Endothelial cell of umbilical vein (primary cell): ENCODE measurements at regions not wholly inside any gene's neighbourhood (a gene's known extent, or its start where the extent isn't known, plus 50 kb on each side); places are given as distances from the start of the nearest gene placed in this dataset.

Experiments
- BruUV-seq: library from RNA; stranded (reverse); fragments of 400-500 nt; replicated peaks from 2 replicates; lab custom pipeline; 2021; lab: Mats Ljungman, UMichigan
- CTCF ChIA-PET: fragments of 300-600, 350-600 bp; sonication (Branson Sonifier 250); formaldehyde crosslinking; loops from one replicate; lab custom pipeline; 2021; ENCODE audit warnings: antibody characterized with exemption, inconsistent platforms; lab: Charles Lee
- POLR2A ChIA-PET: fragments of 300-600, 350-600 bp; sonication (Branson Sonifier 250); formaldehyde crosslinking; loops from one replicate; lab custom pipeline; 2021; ENCODE audit warnings: antibody characterized with exemption, inconsistent platforms; lab: Charles Lee
- DNase-seq: peaks from one replicate; pipeline ENCODE4 v3.0.0-alpha.2; 2011; ENCODE audit warnings: low read depth, low spot score
- FAIRE-seq: peaks from 2 replicates; lab custom pipeline; 2011; peaks lifted over from hg19 to GRCh38; lab: Jason Lieb, UNC
- H2AFZ ChIP-seq: 2 replicates; pipeline ENCODE4 v1.6.0; 2012; ENCODE audit warnings: low read depth, low read length, control low read depth, inconsistent platforms
- H3K27ac ChIP-seq: 2 replicates; pipeline ENCODE4 v1.5.1; 2011; ENCODE audit warnings: low read depth, mild to moderate bottlenecking, control low read depth, low read length, moderate library complexity; ENCODE audit not compliant: insufficient read depth
- H3K27me3 ChIP-seq, 2 experiments: 2 replicates each; pipeline versions ENCODE4 v1.6.0 to v1.6.1; 2011; ENCODE audit warnings: low read length in 2 of 2, mixed read lengths in 1 of 2; ENCODE audit not compliant: control insufficient read depth in 2 of 2, insufficient read depth in 2 of 2
- H3K36me3 ChIP-seq, 2 experiments: 2 replicates in 1 of 2; 3 replicates in 1 of 2; pipeline ENCODE4 v1.5.1; 2011; ENCODE audit warnings: low read length in 2 of 2, mild to moderate bottlenecking in 1 of 2, moderate library complexity in 1 of 2; ENCODE audit not compliant: control insufficient read depth in 2 of 2, insufficient read depth in 2 of 2; ENCODE audit errors: extremely low read depth in 1 of 2
- H3K4me1 ChIP-seq: 3 replicates; pipeline ENCODE4 v1.5.1; 2011; ENCODE audit warnings: mild to moderate bottlenecking, low read length; ENCODE audit not compliant: control insufficient read depth, insufficient read depth; ENCODE audit errors: extremely low read depth
- H3K4me2 ChIP-seq: 2 replicates; pipeline ENCODE4 v1.6.1; 2011; ENCODE audit warnings: low read length, control low read depth, mixed read lengths; ENCODE audit not compliant: insufficient read depth
- H3K4me3 ChIP-seq, 3 experiments: fragments of 200-600 bp in 1 of 3; sonication (generic), shearing (Covaris generic) in 1 of 3; replicated peaks in 1 of 3; 2 replicates each; pipeline ENCODE4 v1.5.1; 2011 to 2016; ENCODE audit warnings: control low read depth in 3 of 3, low read length in 3 of 3, mild to moderate bottlenecking in 2 of 3, inconsistent platforms in 1 of 3, low read depth in 1 of 3, moderate library complexity in 1 of 3; ENCODE audit not compliant: insufficient read depth in 1 of 3
- H3K79me2 ChIP-seq: 2 replicates; pipeline ENCODE4 v1.6.0; 2012; ENCODE audit warnings: low read length, inconsistent platforms; ENCODE audit not compliant: control insufficient read depth, insufficient read depth
- H3K9ac ChIP-seq: replicated peaks from 2 replicates; pipeline ENCODE3; 2011; ENCODE audit warnings: low read length, control low read depth; ENCODE audit not compliant: insufficient read depth; ENCODE audit errors: extremely low read depth
- H3K9me1 ChIP-seq: replicated peaks from 3 replicates; pipeline ENCODE4 v1.6.0; 2011; ENCODE audit warnings: mild to moderate bottlenecking, low read length; ENCODE audit not compliant: control insufficient read depth, insufficient read depth; ENCODE audit errors: extremely low read depth
- H3K9me3 ChIP-seq: replicated peaks from 2 replicates; pipeline ENCODE4 v1.5.1; 2012; ENCODE audit warnings: low read length, inconsistent platforms; ENCODE audit not compliant: control insufficient read depth, insufficient read depth
- H4K20me1 ChIP-seq: replicated peaks from 2 replicates; pipeline ENCODE3; 2011; ENCODE audit warnings: mild to moderate bottlenecking, low read length; ENCODE audit not compliant: control insufficient read depth, insufficient read depth; ENCODE audit errors: extremely low read depth
- EZH2 ChIP-seq: IDR thresholded peaks from 2 replicates; pipeline ENCODE4 v1.6.1; 2012; ENCODE audit warnings: borderline replicate concordance, low read depth, mild to moderate bottlenecking, moderate library complexity, low read length, inconsistent platforms; ENCODE audit not compliant: severe bottlenecking
- FOS ChIP-seq: IDR thresholded peaks from 2 replicates; pipeline ENCODE4 v1.6.1; 2011; ENCODE audit warnings: mild to moderate bottlenecking, low read length, moderate library complexity, borderline replicate concordance; ENCODE audit not compliant: insufficient read depth
- GATA2 ChIP-seq: IDR thresholded peaks from 2 replicates; pipeline ENCODE4 v1.7.0; 2011; ENCODE audit warnings: low read depth, mild to moderate bottlenecking, moderate library complexity, mixed read lengths, low read length; ENCODE audit not compliant: insufficient read length, insufficient read depth
- JUN ChIP-seq: IDR thresholded peaks from 2 replicates; pipeline ENCODE4 v1.6.1; 2011; ENCODE audit warnings: borderline replicate concordance, low read depth; ENCODE audit not compliant: insufficient read length, insufficient read depth
- MYC ChIP-seq: IDR thresholded peaks from one replicate; pipeline ENCODE4 v1.6.1; 2011; ENCODE audit warnings: mild to moderate bottlenecking, low read depth, low read length
- POLR2A ChIP-seq: IDR thresholded peaks from 2 replicates; pipeline ENCODE4 v1.6.1; 2012; ENCODE audit warnings: low read depth, mild to moderate bottlenecking, control low read depth, low read length
- POLR2AphosphoS5 ChIP-seq: IDR thresholded peaks from 2 replicates; pipeline ENCODE4 v1.6.1; 2012; ENCODE audit warnings: low read depth, mild to moderate bottlenecking, control low read depth, low read length, moderate library complexity; ENCODE audit not compliant: insufficient read depth
- dilution Hi-C: fragments of 300-500 bp; cut with MboI; formaldehyde crosslinking; loops from one replicate; pipeline ENCODE4 v1.15.0; 2019; ENCODE audit warnings: low sequenced_read_pairs; ENCODE audit not compliant: extremely low pct_ligation_motif_present
- intact Hi-C: fragments of 100-400 bp; cut with micrococcal nuclease; formaldehyde crosslinking; loops from one replicate; pipeline ENCODE4 v1.10.0; 2022
- TF ChIP-seq, protein P1 (sequence below): IDR thresholded peaks from 2 replicates; pipeline ENCODE4 v1.6.1; 2011; ENCODE audit not compliant: insufficient read depth, insufficient read length
- TF ChIP-seq, protein P2 (sequence below), 2 donors: IDR thresholded peaks; 1 replicate in 1 of 2; 2 replicates in 1 of 2; pipeline ENCODE4 v1.5.1; 2011; ENCODE audit warnings: low read length in 2 of 2, mild to moderate bottlenecking in 2 of 2, moderate library complexity in 2 of 2, control low read depth in 1 of 2, inconsistent platforms in 1 of 2, low read depth in 1 of 2; ENCODE audit not compliant: insufficient read depth in 1 of 2; ENCODE audit errors: extremely low read depth in 1 of 2

DNA sequence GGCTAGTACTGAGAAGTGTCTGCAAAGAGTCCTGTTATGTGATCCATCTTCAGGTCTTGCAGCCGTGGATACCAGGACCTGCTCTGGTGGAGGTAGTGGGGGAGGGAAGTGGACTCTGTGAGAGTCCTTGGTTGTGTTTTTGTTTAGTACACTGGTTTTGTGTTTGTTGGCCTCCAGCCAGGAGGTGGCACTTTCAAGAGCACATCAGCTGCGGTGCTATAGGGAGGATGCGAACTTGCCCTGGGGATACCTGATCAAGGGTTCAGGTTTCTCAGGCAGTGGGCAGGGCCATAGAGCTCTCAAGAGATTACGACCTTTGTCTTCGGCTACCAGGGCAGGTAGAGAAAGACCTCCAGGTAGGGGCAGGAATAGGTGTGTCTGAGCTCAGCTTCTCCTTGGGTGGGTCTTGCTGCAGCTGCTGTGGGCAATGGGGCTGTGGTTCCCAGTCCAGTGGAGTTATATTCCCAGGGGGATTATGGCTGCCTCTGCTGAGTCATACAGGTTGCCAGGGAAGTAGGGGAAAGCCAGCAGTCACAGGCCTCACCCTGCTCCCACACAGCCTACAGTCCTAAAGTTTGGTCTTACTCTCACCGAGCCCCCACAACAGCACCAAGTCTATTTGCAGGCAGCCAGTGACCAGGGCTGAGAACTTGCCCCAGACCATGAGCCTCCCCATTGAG, 132.8 kb upstream of the NPHP3 start:
- CTCF ChIA-PET: no interaction called here
- Histone ChIP-seq H4K20me1 (no peaks in the 10 kb centered on the region), H3K4me2 (no peak overlapping the region), H3K9ac (no peak overlapping the region), H2AFZ (no peak overlapping the region), H3K9me1 (no peaks in the 10 kb centered on the region), H3K9me3 (no peaks in the 10 kb centered on the region), H3K79me2 (no peaks in the 10 kb centered on the region), H3K36me3 (no peaks in the 10 kb centered on the region), H3K27ac (no peak overlapping the region), H3K4me1 (no peaks in the 10 kb centered on the region), H3K4me3 (no peak overlapping the region), H3K27me3 (no peaks in the 10 kb centered on the region)
- dilution Hi-C loops: no loop called here
- intact Hi-C loops: no loop called here
- TF ChIP-seq, protein P1, sequence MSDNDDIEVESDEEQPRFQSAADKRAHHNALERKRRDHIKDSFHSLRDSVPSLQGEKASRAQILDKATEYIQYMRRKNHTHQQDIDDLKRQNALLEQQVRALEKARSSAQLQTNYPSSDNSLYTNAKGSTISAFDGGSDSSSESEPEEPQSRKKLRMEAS: no peak
- TF ChIP-seq FOS: no peak
- TF ChIP-seq, protein P2, sequence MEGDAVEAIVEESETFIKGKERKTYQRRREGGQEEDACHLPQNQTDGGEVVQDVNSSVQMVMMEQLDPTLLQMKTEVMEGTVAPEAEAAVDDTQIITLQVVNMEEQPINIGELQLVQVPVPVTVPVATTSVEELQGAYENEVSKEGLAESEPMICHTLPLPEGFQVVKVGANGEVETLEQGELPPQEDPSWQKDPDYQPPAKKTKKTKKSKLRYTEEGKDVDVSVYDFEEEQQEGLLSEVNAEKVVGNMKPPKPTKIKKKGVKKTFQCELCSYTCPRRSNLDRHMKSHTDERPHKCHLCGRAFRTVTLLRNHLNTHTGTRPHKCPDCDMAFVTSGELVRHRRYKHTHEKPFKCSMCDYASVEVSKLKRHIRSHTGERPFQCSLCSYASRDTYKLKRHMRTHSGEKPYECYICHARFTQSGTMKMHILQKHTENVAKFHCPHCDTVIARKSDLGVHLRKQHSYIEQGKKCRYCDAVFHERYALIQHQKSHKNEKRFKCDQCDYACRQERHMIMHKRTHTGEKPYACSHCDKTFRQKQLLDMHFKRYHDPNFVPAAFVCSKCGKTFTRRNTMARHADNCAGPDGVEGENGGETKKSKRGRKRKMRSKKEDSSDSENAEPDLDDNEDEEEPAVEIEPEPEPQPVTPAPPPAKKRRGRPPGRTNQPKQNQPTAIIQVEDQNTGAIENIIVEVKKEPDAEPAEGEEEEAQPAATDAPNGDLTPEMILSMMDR (IDR thresholded peaks at IDR 0.05; ENCODE audit: extremely low read depth in 1 of 2, insufficient read depth in 1 of 2, low read depth in 1 of 2, low read length in 2 of 2): no peak
- no peak for TF ChIP-seq POLR2AphosphoS5
- TF ChIP-seq JUN: no peak
- TF ChIP-seq GATA2: no peak
- TF ChIP-seq MYC: no peak
- TF ChIP-seq POLR2A: no peak
- no peak for TF ChIP-seq EZH2
- no peak for FAIRE-seq
- POLR2A ChIA-PET: no interaction called here
- no peak for DNase-seq
- BruUV-seq: no TSS peak
